ENCODE measurements at regions not wholly inside any gene's neighbourhood (a gene's known extent, or its start where the extent isn't known, plus 50 kb on each side); places are given as distances from the start of the nearest gene placed in this dataset.

- no peak for TF ChIP-seq CTCF (conservative IDR thresholded peaks at IDR 0.05)
- no peak overlapping the region for H4K5ac ChIP-seq (ENCODE audit: insufficient read length, low read depth, low read length)
- no peaks in the 10 kb centered on the region for H3K79me2 ChIP-seq (ENCODE audit: insufficient read depth, low read length)
These were observed 811.2 kb downstream of the RNF144A start for GRCh38 chr2:7728388-7728787.

More at GRCh38 chr2:7728388-7728787, 811.2 kb downstream of the RNF144A start:
- H3K27ac ChIP-seq (ENCODE audit: insufficient read length, low read depth, low read length), result no peak overlapping the region
- Mint-ChIP-seq H3K4me1 (peaks cover 5 to 11% of the 10 kb centered on the region in 2 experiments; a peak in 3 of 4 replicates), H3K27ac (no peak overlapping the region), H3K36me3 (ENCODE audit: insufficient read depth in 1 of 3, low read depth in 3 of 3) (no peaks in the 10 kb centered on the region), H3K4me3 (no peak overlapping the region), H3K27me3 (ENCODE audit: low read depth) (peaks cover 2% of the 10 kb centered on the region; the same call in 1 of the 2 replicates), H3K9me3 (no peaks in the 10 kb centered on the region)
- no peak overlapping the region for H3T11ph ChIP-seq (ENCODE audit: low read length)
- no peak for DNase-seq
- H3K4me1 ChIP-seq (ENCODE audit: insufficient read depth, low read length), result peaks cover 4% of the 10 kb centered on the region; the same call in 1 of the 2 replicates
- H2BK15ac ChIP-seq (ENCODE audit: low read depth, low read length), result no peak overlapping the region
- H3K18ac ChIP-seq (ENCODE audit: insufficient read length, low read depth, low read length), result no peak overlapping the region
- no peaks in the 10 kb centered on the region for H3K79me1 ChIP-seq (ENCODE audit: insufficient read depth, low read depth, low read length, poor library complexity, severe bottlenecking)
- no peak overlapping the region for H3K23ac ChIP-seq (ENCODE audit: insufficient read length, low read depth, low read length)
- H4K8ac ChIP-seq (replicated peaks; ENCODE audit: insufficient read length, low read depth, low read length), result no peak overlapping the region
- H3K23me2 ChIP-seq (ENCODE audit: insufficient read length, low read depth, low read length, poor library complexity, severe bottlenecking), result no peaks in the 10 kb centered on the region
- no CpG with 5 or more reads among the region's 8 CpGs for WGBS (ENCODE audit: extremely low coverage, insufficient read length, low lambda C conversion rate)
- H3K9ac ChIP-seq (ENCODE audit: extremely low read depth, insufficient read length, low read length), result no peak overlapping the region
- H3K27me3 ChIP-seq (ENCODE audit: insufficient read depth, low read length), result no peaks in the 10 kb centered on the region
- H4K20me1 ChIP-seq (ENCODE audit: control insufficient read depth, insufficient read depth, insufficient read length), result no peaks in the 10 kb centered on the region
- H2BK12ac ChIP-seq (ENCODE audit: insufficient read length, low read depth, low read length), result no peak overlapping the region
- H3K4me2 ChIP-seq (ENCODE audit: insufficient read depth, insufficient read length, low read length), result no peak overlapping the region
- H2AK5ac ChIP-seq (ENCODE audit: insufficient read length, low read length), result no peak overlapping the region
- no peak overlapping the region for H4K91ac ChIP-seq (ENCODE audit: insufficient read length, low read depth, low read length)
- no peak overlapping the region for H2BK5ac ChIP-seq (ENCODE audit: insufficient read length, low read length)
- no peak overlapping the region for H3K14ac ChIP-seq (ENCODE audit: insufficient read depth, low read length)
- H2AFZ ChIP-seq (ENCODE audit: low read length), result no peak overlapping the region
- no peaks in the 10 kb centered on the region for H3K9me3 ChIP-seq (ENCODE audit: control insufficient read depth, low read depth, low read length)
- H3K56ac ChIP-seq (ENCODE audit: insufficient read length, low read depth, low read length), result no peak overlapping the region
- H2BK20ac ChIP-seq (ENCODE audit: low read depth, low read length, poor library complexity, severe bottlenecking), result no peak overlapping the region
- H3K4ac ChIP-seq (ENCODE audit: low read depth, low read length), result no peak overlapping the region
- H2BK120ac ChIP-seq (ENCODE audit: low read depth, low read length, poor library complexity, severe bottlenecking), result no peak overlapping the region

Data from H9 (cell line).